Fibroblast of lung (primary cell): ENCODE measurements at regions not wholly inside any gene's neighbourhood (a gene's known extent, or its start where the extent isn't known, plus 50 kb on each side); places are given as distances from the start of the nearest gene placed in this dataset.

Experiments used
- EZH2 ChIP-seq: IDR thresholded peaks from 2 replicates; pipeline ENCODE4 v1.5.1; 2012; ENCODE audit warnings: low read length, control low read depth, mild to moderate bottlenecking; ENCODE audit errors: missing control alignments
- TF ChIP-seq, protein P1 (sequence below), 2 donors: IDR thresholded peaks in 1 of 2; conservative IDR thresholded peaks in 1 of 2; 1 replicate in 1 of 2; 2 replicates in 1 of 2; pipeline ENCODE4 v1.5.1; 2011 to 2012; ENCODE audit warnings: low read length in 2 of 2, control low read depth in 1 of 2, inconsistent platforms in 1 of 2, low read depth in 1 of 2, mild to moderate bottlenecking in 1 of 2

- TF ChIP-seq, protein P1, sequence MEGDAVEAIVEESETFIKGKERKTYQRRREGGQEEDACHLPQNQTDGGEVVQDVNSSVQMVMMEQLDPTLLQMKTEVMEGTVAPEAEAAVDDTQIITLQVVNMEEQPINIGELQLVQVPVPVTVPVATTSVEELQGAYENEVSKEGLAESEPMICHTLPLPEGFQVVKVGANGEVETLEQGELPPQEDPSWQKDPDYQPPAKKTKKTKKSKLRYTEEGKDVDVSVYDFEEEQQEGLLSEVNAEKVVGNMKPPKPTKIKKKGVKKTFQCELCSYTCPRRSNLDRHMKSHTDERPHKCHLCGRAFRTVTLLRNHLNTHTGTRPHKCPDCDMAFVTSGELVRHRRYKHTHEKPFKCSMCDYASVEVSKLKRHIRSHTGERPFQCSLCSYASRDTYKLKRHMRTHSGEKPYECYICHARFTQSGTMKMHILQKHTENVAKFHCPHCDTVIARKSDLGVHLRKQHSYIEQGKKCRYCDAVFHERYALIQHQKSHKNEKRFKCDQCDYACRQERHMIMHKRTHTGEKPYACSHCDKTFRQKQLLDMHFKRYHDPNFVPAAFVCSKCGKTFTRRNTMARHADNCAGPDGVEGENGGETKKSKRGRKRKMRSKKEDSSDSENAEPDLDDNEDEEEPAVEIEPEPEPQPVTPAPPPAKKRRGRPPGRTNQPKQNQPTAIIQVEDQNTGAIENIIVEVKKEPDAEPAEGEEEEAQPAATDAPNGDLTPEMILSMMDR (conservative IDR thresholded peaks at IDR 0.05 in 1 of 2, IDR thresholded peaks at IDR 0.05 in 1 of 2; ENCODE audit: low read depth in 1 of 2, low read length in 2 of 2), result no peak
- no peak for TF ChIP-seq EZH2
These were observed 193.8 kb downstream of the URI1 start for GRCh38 chr19:30135797-30136196.
